K562 (cell line): ENCODE measurements at regions not wholly inside any gene's neighbourhood (a gene's known extent, or its start where the extent isn't known, plus 50 kb on each side); places are given as distances from the start of the nearest gene placed in this dataset.
A peak's percentile ranks its signal among the peaks of the same experiment; 100 is the strongest.

ENCODE experiments used
- ATAC-seq: fragments of 200-7000 bp; cut with Tn5 transposase; 3 replicates; pipeline ENCODE4 v1.9.1; 2020; ENCODE audit warnings: moderate library complexity
- BruUV-seq: library from RNA; stranded (reverse); fragments of 400-500 nt; replicated peaks from 2 replicates; lab custom pipeline; 2021; lab: Mats Ljungman, UMichigan
- CTCF ChIA-PET: fragments of 300-600 bp; formaldehyde crosslinking; extraction: SDS; loops from one replicate; lab custom pipeline; 2021; ENCODE audit warnings: low intra/inter-chr PET ratio; lab: Yijun Ruan, JAX
- POLR2A ChIA-PET: fragments of 300-600, 350-650 bp; sonication (Branson Sonifier 250); formaldehyde crosslinking; extraction: SDS; loops from one replicate; lab custom pipeline; 2021; ENCODE audit warnings: antibody characterized with exemption, inconsistent platforms; lab: Yijun Ruan, JAX
- DNase-seq, 4 experiments: peaks; one replicate each; pipeline versions ENCODE4 v3.0.0 to v3.0.0-alpha.2; 2011 to 2018; ENCODE audit warnings: low spot score in 3 of 4, mixed read lengths in 3 of 4; ENCODE audit errors: extremely low read depth in 1 of 4
- FAIRE-seq: peaks from 2 replicates; lab custom pipeline; 2011; peaks lifted over from hg19 to GRCh38; lab: Jason Lieb, UNC
- H2AFZ ChIP-seq: 2 replicates; pipeline ENCODE4 v1.6.0; 2011; ENCODE audit warnings: low read depth, low read length, control low read depth, inconsistent platforms
- H3K27ac ChIP-seq: fragments of 200-600 bp; 3 replicates; pipeline ENCODE4 v1.8.0; 2011; ENCODE audit warnings: low read depth, mild to moderate bottlenecking, control low read depth, inconsistent platforms, low read length, moderate library complexity, mixed read lengths; ENCODE audit errors: extremely low read depth
- H3K27me3 ChIP-seq, 2 experiments: fragments of 300-600 bp in 1 of 2; 2 replicates in 1 of 2; 3 replicates in 1 of 2; pipeline versions ENCODE4 v1.6.0 to v1.8.0; 2011; ENCODE audit warnings: inconsistent platforms in 2 of 2, low read length in 2 of 2, mild to moderate bottlenecking in 1 of 2, mixed read lengths in 1 of 2, moderate library complexity in 1 of 2; ENCODE audit not compliant: control insufficient read depth in 2 of 2, insufficient read depth in 2 of 2
- H3K36me3 ChIP-seq: fragments of 300-600 bp; 3 replicates; pipeline ENCODE4 v1.8.0; 2011; ENCODE audit warnings: mild to moderate bottlenecking, low read length, inconsistent platforms; ENCODE audit not compliant: control insufficient read depth, insufficient read depth
- H3K4me1 ChIP-seq, 2 experiments: fragments of 200-600 bp in 1 of 2; replicated peaks in 1 of 2; 2 replicates in 1 of 2; 3 replicates in 1 of 2; pipeline versions ENCODE4 v1.5.1 to v1.8.0; 2011; ENCODE audit warnings: inconsistent platforms in 2 of 2, low read length in 2 of 2, mild to moderate bottlenecking in 1 of 2, mixed read lengths in 1 of 2, moderate library complexity in 1 of 2; ENCODE audit not compliant: control insufficient read depth in 2 of 2, insufficient read depth in 2 of 2
- H3K4me2 ChIP-seq: 2 replicates; pipeline ENCODE4 v1.6.1; 2011; ENCODE audit warnings: low read length, control low read depth, inconsistent platforms, mixed read lengths; ENCODE audit not compliant: insufficient read depth
- H3K4me3 ChIP-seq: fragments of 200-600 bp; sonication (generic), shearing (Covaris generic); 2 replicates; pipeline ENCODE4 v1.5.1; 2016; ENCODE audit warnings: control low read depth, inconsistent platforms
- H3K79me2 ChIP-seq: fragments of 200-600 bp; 3 replicates; pipeline ENCODE4 v1.8.0; 2011; ENCODE audit warnings: low read length, inconsistent platforms; ENCODE audit not compliant: control insufficient read depth, insufficient read depth
- H3K9ac ChIP-seq, 2 experiments: 2 replicates each; pipeline versions ENCODE4 v1.6.0 to v1.6.1; 2011; ENCODE audit warnings: low read depth in 2 of 2, low read length in 2 of 2, control low read depth in 1 of 2, inconsistent platforms in 1 of 2, mild to moderate bottlenecking in 1 of 2, mixed read lengths in 1 of 2; ENCODE audit not compliant: insufficient read depth in 1 of 2
- H3K9me1 ChIP-seq: one replicate; pipeline ENCODE4 v1.6.0; 2011; ENCODE audit warnings: inconsistent platforms, mild to moderate bottlenecking, low read length, moderate library complexity; ENCODE audit not compliant: control insufficient read depth, insufficient read depth
- H3K9me3 ChIP-seq: replicated peaks from 2 replicates; pipeline ENCODE4 v1.5.1; 2011; ENCODE audit warnings: low read depth, low read length, inconsistent platforms; ENCODE audit not compliant: control insufficient read depth, insufficient read depth
- H4K20me1 ChIP-seq: replicated peaks from 2 replicates; pipeline ENCODE4 v1.6.1; 2011; ENCODE audit warnings: low read length, inconsistent platforms, mixed read lengths; ENCODE audit not compliant: control insufficient read depth, insufficient read depth
- ARID2 ChIP-seq: fragments of 450-650 bp; IDR thresholded peaks from 2 replicates; pipeline ENCODE4 v1.6.1; 2017; ENCODE audit warnings: antibody characterized with exemption, mild to moderate bottlenecking
- C11orf30 ChIP-seq: fragments of 450-650 bp; IDR thresholded peaks from 2 replicates; pipeline ENCODE4 v1.6.1; 2016; ENCODE audit warnings: low read depth, mild to moderate bottlenecking
- CBX1 ChIP-seq: sonication (generic); IDR thresholded peaks from 2 replicates; pipeline ENCODE4 v1.6.1; 2016; ENCODE audit warnings: antibody characterized with exemption, low read depth, mild to moderate bottlenecking
- CHD2 ChIP-seq: IDR thresholded peaks from 2 replicates; pipeline ENCODE4 v1.6.1; 2011; ENCODE audit warnings: low read depth, low read length
- E2F6 ChIP-seq, 2 experiments: IDR thresholded peaks; 2 replicates each; pipeline ENCODE4 v1.6.1; 2011; ENCODE audit warnings: borderline replicate concordance in 1 of 2, control low read depth in 1 of 2, low read depth in 1 of 2, low read length in 1 of 2, mild to moderate bottlenecking in 1 of 2, mixed read lengths in 1 of 2, moderate library complexity in 1 of 2; ENCODE audit not compliant: insufficient read depth in 1 of 2, insufficient read length in 1 of 2, poor library complexity in 1 of 2, severe bottlenecking in 1 of 2; ENCODE audit errors: extremely low read depth in 1 of 2
- ETV1 ChIP-seq: fragments of 450-650 bp; conservative IDR thresholded peaks from 2 replicates; pipeline ENCODE4 v1.6.1; 2016; ENCODE audit warnings: missing genetic modification characterization, control low read depth, low read depth, missing compliant biosample characterization
- MAFG ChIP-seq: fragments of 450-650 bp; conservative IDR thresholded peaks from 2 replicates; pipeline ENCODE4 v1.6.1; 2016; ENCODE audit warnings: missing genetic modification characterization, missing compliant biosample characterization
- PPARD ChIP-seq: fragments of 250-450 bp; sonication (Bioruptor Pico); IDR thresholded peaks from 2 replicates; pipeline ENCODE4 v1.8.0; 2022; ENCODE audit warnings: inconsistent platforms, mild to moderate bottlenecking, moderate library complexity
- RB1 ChIP-seq: fragments of 450-650 bp; IDR thresholded peaks from 2 replicates; pipeline ENCODE4 v1.6.1; 2017; ENCODE audit warnings: low read depth, mild to moderate bottlenecking
- RNF219 ChIP-seq: fragments of 250-450 bp; sonication (Bioruptor Pico); IDR thresholded peaks from 2 replicates; pipeline ENCODE4 v1.5.0; 2022; ENCODE audit warnings: mild to moderate bottlenecking
- ZNF134 ChIP-seq: fragments of 250-450 bp; sonication (Bioruptor Pico); conservative IDR thresholded peaks from 2 replicates; pipeline ENCODE4 v1.4.0; 2020
- ZNF316 ChIP-seq: fragments of 450-650 bp; IDR thresholded peaks from 2 replicates; pipeline ENCODE4 v1.6.1; 2016
- ZNF584 ChIP-seq: fragments of 200-800 bp; sonication (Bioruptor generic); IDR thresholded peaks from 2 replicates; pipeline ENCODE4 v1.6.1; 2016; ENCODE audit warnings: low read depth, mild to moderate bottlenecking, missing genetic modification characterization, missing compliant biosample characterization
- ZNF76 ChIP-seq: fragments of 250-450 bp; sonication (Bioruptor Pico); IDR thresholded peaks from 2 replicates; pipeline ENCODE4 v1.4.0; 2020; ENCODE audit warnings: mild to moderate bottlenecking, moderate library complexity, borderline replicate concordance
- ZNF764 ChIP-seq: fragments of 250-450 bp; sonication (Bioruptor Pico); IDR thresholded peaks from 2 replicates; pipeline ENCODE4 v1.4.0; 2020; ENCODE audit warnings: low read depth, mild to moderate bottlenecking, moderate library complexity
- in situ Hi-C: fragments of 300-500 bp; cut with MboI; formaldehyde crosslinking; loops from 4 replicates; pipeline ENCODE4 v1.15.0; 2018; ENCODE audit warnings: inconsistent platforms, mixed read lengths
- intact Hi-C: fragments of 100-400 bp; cut with micrococcal nuclease; formaldehyde crosslinking; loops from 2 replicates; pipeline ENCODE4 v1.14.2; 2022

- H3K4me1 ChIP-seq = no peaks in the 10 kb centered on the region
- intact Hi-C loops = no loop called here
- H3K4me3 ChIP-seq = no peak overlapping the region
- H2AFZ ChIP-seq = no peak overlapping the region
- H4K20me1 ChIP-seq = no peaks in the 10 kb centered on the region
- H3K9me1 ChIP-seq = no peaks in the 10 kb centered on the region
- ATAC-seq (no peak), DNase-seq (no peak), FAIRE-seq (no peak)
- no peak overlapping the region for H3K27ac ChIP-seq
- no peaks in the 10 kb centered on the region for H3K27me3 ChIP-seq
- H3K9me3 ChIP-seq = no peaks in the 10 kb centered on the region
- in situ Hi-C loops = no loop called here
- H3K79me2 ChIP-seq = no peaks in the 10 kb centered on the region
- BruUV-seq = no TSS peak
- no peaks in the 10 kb centered on the region; the same call in 2 of the 3 replicates for H3K36me3 ChIP-seq
- TF ChIP-seq RB1 (no peak), ZNF134 (CRISPR knock-in tag) (no peak), C11orf30 (peak; percentile 54; the same call in 1 of the 2 replicates), ARID2 (no peak), ZNF76 (CRISPR knock-in tag) (no peak), ETV1 (no peak), CHD2 (no peak), ZNF584 (CRISPR knock-in tag) (no peak), CBX1 (no peak), PPARD (CRISPR knock-in tag) (no peak), RNF219 (no peak), MAFG (tag) (peak; percentile 29; the same call in 1 of the 2 replicates), ZNF316 (peak; percentile 79), E2F6 (IDR thresholded peaks at IDR 0.05; ENCODE audit: borderline replicate concordance in 1 of 2, extremely low read depth in 1 of 2, insufficient read depth in 1 of 2, insufficient read length in 1 of 2, low read depth in 1 of 2, low read length in 1 of 2, poor library complexity in 1 of 2, severe bottlenecking in 1 of 2) (no peak), ZNF764 (CRISPR knock-in tag) (no peak)
- no peak overlapping the region for H3K9ac ChIP-seq
- CTCF ChIA-PET = no interaction called here
- no peak overlapping the region for H3K4me2 ChIP-seq
- POLR2A ChIA-PET = interaction anchor here (0.5 kb wide), 1 partner anchor 1210 kb away, joined by 3 read pairs; no protein-coding TSS in a partner anchor
Measured at GRCh38 chr4:123266221-123266620, 130.4 kb upstream of the SPRY1 start.
